ENCODE measurements at regions not wholly inside any gene's neighbourhood (a gene's known extent, or its start where the extent isn't known, plus 50 kb on each side); places are given as distances from the start of the nearest gene placed in this dataset.

- Histone ChIP-seq H3K4me2 (ENCODE audit: low read length) (peak overlapping the region; percentile 74), H3K27ac (ENCODE audit: low read depth, low read length) (peak overlapping the region; percentile 50), H3K4me3 (replicated peaks in 1 of 2; ENCODE audit: low read depth in 1 of 2, low read length in 2 of 2) (peak overlapping the region in 1 of 2 experiments; percentile 41; a peak in 2 of 4 replicates), H3K9me3 (ENCODE audit: control insufficient read depth in 1 of 2, insufficient read depth in 1 of 2, low read depth in 1 of 2, low read length in 2 of 2) (no peaks in the 10 kb centered on the region; a peak in 1 of 4 replicates), H2AFZ (ENCODE audit: low read depth, low read length, poor library complexity, severe bottlenecking) (peak overlapping the region; percentile 87), H3K36me3 (ENCODE audit: control insufficient read depth in 1 of 2, insufficient read depth in 2 of 2, low read length in 2 of 2) (no peaks in the 10 kb centered on the region), H3K9me2 (ENCODE audit: insufficient read depth) (no peaks in the 10 kb centered on the region), H3K27me3 (ENCODE audit: insufficient read depth, low read length) (no peaks in the 10 kb centered on the region), H4K20me1 (ENCODE audit: insufficient read depth) (no peaks in the 10 kb centered on the region), H3K79me2 (ENCODE audit: insufficient read depth, low read length) (no peaks in the 10 kb centered on the region), H3K9ac (ENCODE audit: low read length) (no peak overlapping the region), H3K4me1 (ENCODE audit: control insufficient read depth in 1 of 2, insufficient read depth in 2 of 2, low read length in 2 of 2) (peaks cover 17 to 29% of the 10 kb centered on the region in 2 experiments)
- DNase-seq (ENCODE audit: low read depth, low spot score) (peak; percentile 73), ATAC-seq (peak; percentile 83)
- BruUV-seq (replicated peaks) = no TSS peak
- ChIA-PET CTCF (no interaction called here), POLR2A (no interaction called here), RAD21 (ENCODE audit: low non-redundant PET in 1 of 2, low total read pairs in 2 of 2, uncharacterized antibody in 2 of 2, unreplicated experiment in 2 of 2) (no interaction called here)
- intact Hi-C loops (cut with micrococcal nuclease) = loop anchor here (10.0 kb wide), 1 partner anchor 58 kb away; no protein-coding TSS in a partner anchor
- no peak for TF ChIP-seq ZFX (IDR thresholded peaks at IDR 0.05)
- peak; percentile 88 for TF ChIP-seq SRF (IDR thresholded peaks at IDR 0.05; ENCODE audit: low read depth)
- TF ChIP-seq EZH2 (IDR thresholded peaks at IDR 0.05) = no peak
- TF ChIP-seq FOSL1 (IDR thresholded peaks at IDR 0.05; ENCODE audit: low read depth) = peak; percentile 98
- no peak for TF ChIP-seq YY1 (IDR thresholded peaks at IDR 0.05; ENCODE audit: extremely low read depth, insufficient replicate concordance, low read depth, low read length)
- TF ChIP-seq RAD21 (IDR thresholded peaks at IDR 0.05; ENCODE audit: low read depth) = no peak; the same call in 1 of the 2 replicates
- TF ChIP-seq TCF7L2 (IDR thresholded peaks at IDR 0.05; ENCODE audit: borderline replicate concordance, extremely low read depth, insufficient read depth, insufficient read length) = peak; percentile 73
- no peak for TF ChIP-seq ZNF274 (IDR thresholded peaks at IDR 0.05; ENCODE audit: low read depth, low read length)
- TF ChIP-seq SP1 (IDR thresholded peaks at IDR 0.05; ENCODE audit: low read depth) = peak; percentile 78
- TF ChIP-seq POLR2A (IDR thresholded peaks at IDR 0.05; ENCODE audit: borderline replicate concordance, extremely low read depth, insufficient read depth, insufficient read length) = no peak
- TF ChIP-seq SIN3A (IDR thresholded peaks at IDR 0.05; ENCODE audit: low read depth) = peak; percentile 45; the same call in 1 of the 2 replicates
- TF ChIP-seq CTCF (IDR thresholded peaks at IDR 0.05 in 2 of 3, conservative IDR thresholded peaks at IDR 0.05 in 1 of 3; ENCODE audit: borderline replicate concordance in 1 of 3, insufficient read depth in 1 of 3, low read depth in 2 of 3, low read length in 2 of 3) = no peak
- TF ChIP-seq ATF3 (IDR thresholded peaks at IDR 0.05) = peak; percentile 68
- no peak for TF ChIP-seq EGR1 (IDR thresholded peaks at IDR 0.05; ENCODE audit: low read depth)
- TF ChIP-seq CEBPB (IDR thresholded peaks at IDR 0.05; ENCODE audit: low read depth) = no peak
- TF ChIP-seq POLR2AphosphoS5 (IDR thresholded peaks at IDR 0.05; ENCODE audit: low read depth, low read length) = no peak
- no peak for TF ChIP-seq REST (IDR thresholded peaks at IDR 0.05; ENCODE audit: low read depth)
- TF ChIP-seq ZBTB33 (IDR thresholded peaks at IDR 0.05; ENCODE audit: extremely low read depth, insufficient replicate concordance, low read length) = no peak
Measured at GRCh38 chr16:52812678-52813556, 239.8 kb downstream of the CHD9NB start.

Measured in HCT116 (cell line).